HL-60 (cell line): ENCODE measurements at regions not wholly inside any gene's neighbourhood (a gene's known extent, or its start where the extent isn't known, plus 50 kb on each side); places are given as distances from the start of the nearest gene placed in this dataset.

Experiments
- DNase-seq, 2 experiments: peaks; one replicate each; pipeline ENCODE4 v3.0.0-alpha.2; 2010 to 2020; ENCODE audit warnings: low read depth in 1 of 2, low spot score in 1 of 2
- H3K27ac ChIP-seq: fragments of 250-450 bp; sonication (Bioruptor Pico); replicated peaks from 2 replicates; pipeline ENCODE4 v1.5.1; 2020; ENCODE audit warnings: mild to moderate bottlenecking, moderate library complexity
- H3K27me3 ChIP-seq: fragments of 250-450 bp; sonication (Bioruptor Pico); 2 replicates; pipeline ENCODE4 v1.5.1; 2021; ENCODE audit warnings: mild to moderate bottlenecking, moderate library complexity; ENCODE audit not compliant: insufficient read depth, poor library complexity, severe bottlenecking
- H3K4me3 ChIP-seq: replicated peaks from 2 replicates; pipeline ENCODE4 v1.5.1; 2011; ENCODE audit warnings: mild to moderate bottlenecking, control low read depth, low read length; ENCODE audit not compliant: insufficient read depth
- CTCF ChIP-seq: IDR thresholded peaks from one replicate; pipeline ENCODE4 v1.5.1; 2011; ENCODE audit warnings: low read length, control low read depth, inconsistent platforms; ENCODE audit not compliant: insufficient read depth
- GABPA ChIP-seq: IDR thresholded peaks from 2 replicates; pipeline ENCODE4 v1.6.1; 2012; ENCODE audit warnings: low read depth
- POLR2AphosphoS5 ChIP-seq: IDR thresholded peaks from 2 replicates; pipeline ENCODE4 v1.6.1; 2012; ENCODE audit warnings: low read depth
- REST ChIP-seq: IDR thresholded peaks from 2 replicates; pipeline ENCODE4 v1.6.1; 2012; ENCODE audit warnings: low read depth; ENCODE audit not compliant: insufficient replicate concordance
- SPI1 ChIP-seq: IDR thresholded peaks from 2 replicates; pipeline ENCODE4 v1.6.1; 2012; ENCODE audit warnings: low read depth, mild to moderate bottlenecking, borderline replicate concordance

GRCh38 chr6:87926072-87926471 is 121.6 kb upstream of the SPACA1 start:
- Histone ChIP-seq H3K4me3 (no peak overlapping the region), H3K27me3 (no peaks in the 10 kb centered on the region), H3K27ac (no peak overlapping the region)
- DNase-seq = no peak
- no peak for TF ChIP-seq REST
- TF ChIP-seq SPI1 = no peak
- TF ChIP-seq GABPA = no peak
- TF ChIP-seq CTCF = no peak
- no peak for TF ChIP-seq POLR2AphosphoS5

- Histone ChIP-seq H3K4me3 (no peak overlapping the region), H3K27me3 (no peaks in the 10 kb centered on the region), H3K27ac (no peak overlapping the region)
- TF ChIP-seq GABPA (no peak), POLR2AphosphoS5 (no peak)
- no peak for DNase-seq
Measured at GRCh38 chr6:87925373-87926060, 122.1 kb upstream of the SPACA1 start.

- H3K27me3 ChIP-seq = peaks cover 8% of the 10 kb centered on the region
- no peak overlapping the region for H3K4me3 ChIP-seq
- no peak for DNase-seq
- H3K27ac ChIP-seq = no peak overlapping the region
- TF ChIP-seq CTCF (no peak), SPI1 (no peak), GABPA (no peak), REST (no peak), POLR2AphosphoS5 (no peak)
Measured at GRCh38 chr6:87923389-87924050, 124.1 kb upstream of the SPACA1 start.

- Histone ChIP-seq H3K27me3 (peaks cover 8% of the 10 kb centered on the region), H3K27ac (no peak overlapping the region), H3K4me3 (no peak overlapping the region)
- peak; percentile 47; the same call in 1 of the 2 replicates for TF ChIP-seq SPI1
- no peak for TF ChIP-seq REST
- TF ChIP-seq CTCF = no peak
- DNase-seq = peak in 1 of 2 experiments; percentile 23
Measured at GRCh38 chr6:87922947-87923330, 124.7 kb upstream of the SPACA1 start.
